ENCODE measurements at regions not wholly inside any gene's neighbourhood (a gene's known extent, or its start where the extent isn't known, plus 50 kb on each side); places are given as distances from the start of the nearest gene placed in this dataset.
"Not testable (repeated sequence)": the region's sequence is repeated elsewhere in the genome, so short reads cannot be mapped to it uniquely, and the experiment has no call there.

GRCh38 chr2:88887466-88887865 lies 196.0 kb downstream of the RPIA start:
- not testable (repeated sequence) for DNase-seq; H3K27me3 Mint-ChIP-seq (ENCODE audit: low read depth in 3 of 3); H3K36me3 Mint-ChIP-seq; H3K4me1 Mint-ChIP-seq; H3K9me3 Mint-ChIP-seq; H3K4me3 Mint-ChIP-seq; H3K27ac Mint-ChIP-seq

GRCh38 chr2:88892207-88892606 lies 200.7 kb downstream of the RPIA start:
- H3K27ac Mint-ChIP-seq, result no peak overlapping the region

GRCh38 chr2:88892788-88893187 lies 201.3 kb downstream of the RPIA start:
- peaks cover 2 to 3% (median 3%) of the 10 kb centered on the region in 3 donors for H3K27me3 Mint-ChIP-seq (ENCODE audit: low read depth in 3 of 3)
- H3K4me1 Mint-ChIP-seq, result no peaks in the 10 kb centered on the region
- H3K27ac Mint-ChIP-seq, result no peak overlapping the region
- H3K9me3 Mint-ChIP-seq, result no peaks in the 10 kb centered on the region
- no peak for DNase-seq
- H3K4me3 Mint-ChIP-seq, result no peak overlapping the region
- no peaks in the 10 kb centered on the region for H3K36me3 Mint-ChIP-seq

More at GRCh38 chr2:88892207-88892606, 200.7 kb downstream of the RPIA start:
- H3K4me1 Mint-ChIP-seq, result no peaks in the 10 kb centered on the region
- no peaks in the 10 kb centered on the region for H3K36me3 Mint-ChIP-seq
- H3K9me3 Mint-ChIP-seq, result no peaks in the 10 kb centered on the region
- no peak overlapping the region for H3K4me3 Mint-ChIP-seq
- H3K27me3 Mint-ChIP-seq (ENCODE audit: low read depth in 3 of 3), result peaks cover 2 to 4% (median 3%) of the 10 kb centered on the region in 3 donors
- DNase-seq, result no peak

- no peak overlapping the region for H3K27ac Mint-ChIP-seq
- no peak overlapping the region for H3K4me3 Mint-ChIP-seq
- peaks cover 0 to 2% (median 0%) of the 10 kb centered on the region in 3 donors for H3K27me3 Mint-ChIP-seq (ENCODE audit: low read depth in 3 of 3)
- DNase-seq, result no peak
- H3K9me3 Mint-ChIP-seq, result no peaks in the 10 kb centered on the region
- H3K36me3 Mint-ChIP-seq, result no peaks in the 10 kb centered on the region
- no peaks in the 10 kb centered on the region for H3K4me1 Mint-ChIP-seq
These were observed 205.5 kb downstream of the RPIA start for GRCh38 chr2:88896971-88897370.

- Mint-ChIP-seq H3K36me3 (no peaks in the 10 kb centered on the region), H3K4me1 (no peaks in the 10 kb centered on the region), H3K27me3 (ENCODE audit: low read depth in 3 of 3) (peaks cover 0 to 2% (median 0%) of the 10 kb centered on the region in 3 donors), H3K4me3 (no peak overlapping the region), H3K9me3 (no peaks in the 10 kb centered on the region), H3K27ac (no peak overlapping the region)
- no peak for DNase-seq
These were observed 206.2 kb downstream of the RPIA start for GRCh38 chr2:88897715-88898114.

GRCh38 chr2:88903749-88904353 lies 212.4 kb downstream of the RPIA start:
- Mint-ChIP-seq H3K4me1 (no peaks in the 10 kb centered on the region), H3K9me3 (no peaks in the 10 kb centered on the region), H3K36me3 (no peaks in the 10 kb centered on the region), H3K27ac (no peak overlapping the region), H3K4me3 (no peak overlapping the region), H3K27me3 (ENCODE audit: low read depth in 3 of 3) (peaks cover 0 to 4% (median 2%) of the 10 kb centered on the region in 3 donors)
- DNase-seq, result no peak

- Mint-ChIP-seq H3K27me3 (ENCODE audit: low read depth in 3 of 3) (peaks cover 4 to 5% (median 5%) of the 10 kb centered on the region in 3 donors), H3K9me3 (no peaks in the 10 kb centered on the region), H3K27ac (no peak overlapping the region), H3K4me3 (no peak overlapping the region), H3K4me1 (no peaks in the 10 kb centered on the region), H3K36me3 (no peaks in the 10 kb centered on the region)
- no peak for DNase-seq
These were observed 221.8 kb downstream of the RPIA start for GRCh38 chr2:88913280-88913679.

- no peak overlapping the region for H3K27ac Mint-ChIP-seq
These were observed 227.7 kb downstream of the RPIA start for GRCh38 chr2:88919087-88919738.

GRCh38 chr2:88920399-88920798 lies 228.9 kb downstream of the RPIA start:
- not testable (repeated sequence) for H3K4me1 Mint-ChIP-seq, DNase-seq, H3K9me3 Mint-ChIP-seq, H3K27ac Mint-ChIP-seq, H3K4me3 Mint-ChIP-seq, H3K36me3 Mint-ChIP-seq
- H3K27me3 Mint-ChIP-seq (ENCODE audit: low read depth in 3 of 3), result peaks cover 2 to 10% (median 6%) of the 10 kb centered on the region in 3 donors

More at GRCh38 chr2:88919087-88919738, 227.7 kb downstream of the RPIA start:
- H3K36me3 Mint-ChIP-seq, result no peaks in the 10 kb centered on the region
- no peaks in the 10 kb centered on the region for H3K4me1 Mint-ChIP-seq
- no peak overlapping the region for H3K4me3 Mint-ChIP-seq
- no peaks in the 10 kb centered on the region for H3K9me3 Mint-ChIP-seq
- H3K27me3 Mint-ChIP-seq (ENCODE audit: low read depth in 3 of 3), result peaks cover 2 to 10% (median 8%) of the 10 kb centered on the region in 3 donors
- DNase-seq, result no peak

- no peak for DNase-seq
- Mint-ChIP-seq H3K27ac (no peak overlapping the region), H3K4me1 (no peaks in the 10 kb centered on the region), H3K4me3 (no peak overlapping the region), H3K27me3 (ENCODE audit: low read depth in 3 of 3) (peaks cover 2 to 6% (median 3%) of the 10 kb centered on the region in 3 donors), H3K36me3 (no peaks in the 10 kb centered on the region), H3K9me3 (no peaks in the 10 kb centered on the region)
These were observed 233.1 kb downstream of the RPIA start for GRCh38 chr2:88924533-88924932.

GRCh38 chr2:88925770-88926462 lies 234.4 kb downstream of the RPIA start:
- Mint-ChIP-seq H3K9me3 (no peaks in the 10 kb centered on the region), H3K27ac (no peak overlapping the region), H3K27me3 (ENCODE audit: low read depth in 3 of 3) (peaks cover 2 to 6% (median 3%) of the 10 kb centered on the region in 3 donors), H3K4me3 (no peak overlapping the region), H3K4me1 (no peaks in the 10 kb centered on the region), H3K36me3 (no peaks in the 10 kb centered on the region)
- no peak for DNase-seq

- H3K4me3 Mint-ChIP-seq, result no peak overlapping the region
- no peaks in the 10 kb centered on the region for H3K4me1 Mint-ChIP-seq
- H3K9me3 Mint-ChIP-seq, result no peaks in the 10 kb centered on the region
- peaks cover 2 to 6% (median 3%) of the 10 kb centered on the region in 3 donors for H3K27me3 Mint-ChIP-seq (ENCODE audit: low read depth in 3 of 3)
- no peak overlapping the region for H3K27ac Mint-ChIP-seq
- no peak for DNase-seq
- no peaks in the 10 kb centered on the region for H3K36me3 Mint-ChIP-seq
These were observed 235.7 kb downstream of the RPIA start for GRCh38 chr2:88927128-88927527.

GRCh38 chr2:88930659-88931058 lies 239.2 kb downstream of the RPIA start:
- H3K27me3 Mint-ChIP-seq (ENCODE audit: low read depth in 3 of 3), result peaks cover 1 to 2% (median 2%) of the 10 kb centered on the region in 3 donors
- H3K9me3 Mint-ChIP-seq, result no peaks in the 10 kb centered on the region
- no peak overlapping the region for H3K4me3 Mint-ChIP-seq
- no peaks in the 10 kb centered on the region for H3K36me3 Mint-ChIP-seq
- no peak for DNase-seq
- no peak overlapping the region for H3K27ac Mint-ChIP-seq
- no peaks in the 10 kb centered on the region for H3K4me1 Mint-ChIP-seq

GRCh38 chr2:88932686-88933085 lies 241.2 kb downstream of the RPIA start:
- Mint-ChIP-seq H3K4me1 (no peaks in the 10 kb centered on the region), H3K27me3 (ENCODE audit: low read depth in 3 of 3) (peaks cover 0 to 2% (median 2%) of the 10 kb centered on the region in 3 donors), H3K36me3 (no peaks in the 10 kb centered on the region), H3K27ac (no peak overlapping the region), H3K9me3 (no peaks in the 10 kb centered on the region), H3K4me3 (no peak overlapping the region)
- DNase-seq, result no peak
